ENCODE measurements at regions not wholly inside any gene's neighbourhood (a gene's known extent, or its start where the extent isn't known, plus 50 kb on each side); places are given as distances from the start of the nearest gene placed in this dataset.

- no peak for DNase-seq (ENCODE audit: low spot score)
These were observed 223.6 kb upstream of the ADGRL2 start for GRCh38 chr1:81577004-81577697.

- DNase-seq (ENCODE audit: low spot score) = peak; percentile 22
These were observed 226.3 kb upstream of the ADGRL2 start for GRCh38 chr1:81574408-81574807.

- DNase-seq (ENCODE audit: low spot score) = no peak
These were observed 227.3 kb upstream of the ADGRL2 start for GRCh38 chr1:81573458-81573857.

- no peak for DNase-seq (ENCODE audit: low spot score)
These were observed 228.8 kb upstream of the ADGRL2 start for GRCh38 chr1:81571946-81572345.

- DNase-seq (ENCODE audit: low spot score) = no peak
These were observed 231.0 kb upstream of the ADGRL2 start for GRCh38 chr1:81569761-81570160.

GRCh38 chr1:81563632-81564031 lies 237.1 kb upstream of the ADGRL2 start:
- no peak for DNase-seq (ENCODE audit: low spot score)

- DNase-seq (ENCODE audit: low spot score) = no peak
These were observed 237.8 kb upstream of the ADGRL2 start for GRCh38 chr1:81562934-81563333.

GRCh38 chr1:81560629-81561028 lies 240.1 kb upstream of the ADGRL2 start:
- DNase-seq (ENCODE audit: low spot score) = no peak

GRCh38 chr1:81559662-81560350 lies 240.9 kb upstream of the ADGRL2 start:
- no peak for DNase-seq (ENCODE audit: low spot score)

GRCh38 chr1:81558291-81559076 lies 242.2 kb upstream of the ADGRL2 start:
- no peak for DNase-seq (ENCODE audit: low spot score)

GRCh38 chr1:81556968-81557367 lies 243.8 kb upstream of the ADGRL2 start:
- DNase-seq (ENCODE audit: low spot score) = no peak

GRCh38 chr1:81554534-81554933 lies 246.2 kb upstream of the ADGRL2 start:
- DNase-seq (ENCODE audit: low spot score) = no peak

- DNase-seq (ENCODE audit: low spot score) = no peak
These were observed 246.6 kb upstream of the ADGRL2 start for GRCh38 chr1:81554108-81554507.

- no peak for DNase-seq (ENCODE audit: low spot score)
These were observed 247.2 kb upstream of the ADGRL2 start for GRCh38 chr1:81553503-81553902.

GRCh38 chr1:81551946-81552345 lies 248.8 kb upstream of the ADGRL2 start:
- no peak for DNase-seq (ENCODE audit: low spot score)

GRCh38 chr1:81550753-81551152 lies 250.0 kb upstream of the ADGRL2 start:
- DNase-seq (ENCODE audit: low spot score) = peak; percentile 59

GRCh38 chr1:81549588-81550127 lies 251.1 kb upstream of the ADGRL2 start:
- DNase-seq (ENCODE audit: low spot score) = peak; percentile 33

- DNase-seq (ENCODE audit: low spot score) = no peak
These were observed 251.7 kb upstream of the ADGRL2 start for GRCh38 chr1:81548918-81549587.

- DNase-seq (ENCODE audit: low spot score) = no peak
These were observed 252.8 kb upstream of the ADGRL2 start for GRCh38 chr1:81547912-81548303.

- DNase-seq (ENCODE audit: low spot score) = no peak
These were observed 253.3 kb upstream of the ADGRL2 start for GRCh38 chr1:81547261-81547911.

- peak; percentile 66 for DNase-seq (ENCODE audit: low spot score)
These were observed 255.0 kb upstream of the ADGRL2 start for GRCh38 chr1:81545734-81546133.
